GM12873 (cell line): ENCODE measurements at regions not wholly inside any gene's neighbourhood (a gene's known extent, or its start where the extent isn't known, plus 50 kb on each side); places are given as distances from the start of the nearest gene placed in this dataset.

ENCODE experiments used
- TF ChIP-seq, protein P1 (sequence below): IDR thresholded peaks from 2 replicates; pipeline ENCODE4 v1.5.1; 2012; ENCODE audit warnings: low read depth, mild to moderate bottlenecking, moderate library complexity, low read length, control low read depth; ENCODE audit not compliant: insufficient read depth; ENCODE audit errors: missing control alignments

GRCh38 chr3:80060664-80061063 lies 292.9 kb upstream of the ROBO1 start:
- TF ChIP-seq, protein P1, sequence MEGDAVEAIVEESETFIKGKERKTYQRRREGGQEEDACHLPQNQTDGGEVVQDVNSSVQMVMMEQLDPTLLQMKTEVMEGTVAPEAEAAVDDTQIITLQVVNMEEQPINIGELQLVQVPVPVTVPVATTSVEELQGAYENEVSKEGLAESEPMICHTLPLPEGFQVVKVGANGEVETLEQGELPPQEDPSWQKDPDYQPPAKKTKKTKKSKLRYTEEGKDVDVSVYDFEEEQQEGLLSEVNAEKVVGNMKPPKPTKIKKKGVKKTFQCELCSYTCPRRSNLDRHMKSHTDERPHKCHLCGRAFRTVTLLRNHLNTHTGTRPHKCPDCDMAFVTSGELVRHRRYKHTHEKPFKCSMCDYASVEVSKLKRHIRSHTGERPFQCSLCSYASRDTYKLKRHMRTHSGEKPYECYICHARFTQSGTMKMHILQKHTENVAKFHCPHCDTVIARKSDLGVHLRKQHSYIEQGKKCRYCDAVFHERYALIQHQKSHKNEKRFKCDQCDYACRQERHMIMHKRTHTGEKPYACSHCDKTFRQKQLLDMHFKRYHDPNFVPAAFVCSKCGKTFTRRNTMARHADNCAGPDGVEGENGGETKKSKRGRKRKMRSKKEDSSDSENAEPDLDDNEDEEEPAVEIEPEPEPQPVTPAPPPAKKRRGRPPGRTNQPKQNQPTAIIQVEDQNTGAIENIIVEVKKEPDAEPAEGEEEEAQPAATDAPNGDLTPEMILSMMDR = no peak

DNA sequence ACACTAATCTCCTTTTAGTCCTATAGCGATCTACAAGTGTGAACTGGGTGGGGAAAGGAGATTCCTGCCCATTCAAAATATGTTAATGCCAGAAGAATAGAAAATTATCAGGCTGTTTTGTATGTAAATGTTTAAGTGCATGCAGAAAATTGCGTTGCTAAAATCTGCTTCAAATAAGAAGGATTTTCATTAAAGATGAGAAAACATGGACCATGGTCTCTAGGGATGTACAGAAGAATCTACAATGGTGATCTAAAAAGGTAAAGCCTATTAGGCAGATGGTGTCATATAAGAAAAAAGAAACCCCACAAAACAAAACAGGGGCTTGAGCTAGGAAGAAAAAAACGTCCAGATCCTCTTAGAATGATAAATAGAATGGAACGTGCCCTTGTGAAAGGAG lies 287.5 kb upstream of the ROBO1 start:
- TF ChIP-seq, protein P1 = no peak

- TF ChIP-seq, protein P1 = no peak
Observed at GRCh38 chr3:80052271-80052670, 284.5 kb upstream of the ROBO1 start.

DNA sequence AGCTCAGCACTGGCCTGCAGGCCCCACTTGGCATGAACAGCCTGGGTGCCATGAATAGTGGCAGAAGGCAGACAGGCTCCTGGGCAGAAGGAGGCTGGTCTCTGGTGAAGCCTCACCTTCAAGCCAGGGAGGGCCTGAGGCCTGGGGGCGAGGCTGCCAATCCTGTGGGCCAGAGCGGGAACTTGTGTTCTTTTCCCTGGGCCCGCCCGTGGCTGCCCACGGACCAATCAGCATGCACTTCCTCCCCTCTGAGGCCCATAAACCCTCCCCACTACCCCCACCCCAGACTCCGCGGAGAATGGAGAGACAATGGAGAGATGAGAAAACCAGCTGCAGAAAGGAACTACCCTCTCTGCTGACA lies 283.8 kb upstream of the ROBO1 start:
- TF ChIP-seq, protein P1 = no peak

- TF ChIP-seq, protein P1 = no peak
Observed at GRCh38 chr3:80050826-80051601, 283.2 kb upstream of the ROBO1 start.

GRCh38 chr3:80043226-80043625 lies 275.4 kb upstream of the ROBO1 start:
- TF ChIP-seq, protein P1 = no peak

DNA sequence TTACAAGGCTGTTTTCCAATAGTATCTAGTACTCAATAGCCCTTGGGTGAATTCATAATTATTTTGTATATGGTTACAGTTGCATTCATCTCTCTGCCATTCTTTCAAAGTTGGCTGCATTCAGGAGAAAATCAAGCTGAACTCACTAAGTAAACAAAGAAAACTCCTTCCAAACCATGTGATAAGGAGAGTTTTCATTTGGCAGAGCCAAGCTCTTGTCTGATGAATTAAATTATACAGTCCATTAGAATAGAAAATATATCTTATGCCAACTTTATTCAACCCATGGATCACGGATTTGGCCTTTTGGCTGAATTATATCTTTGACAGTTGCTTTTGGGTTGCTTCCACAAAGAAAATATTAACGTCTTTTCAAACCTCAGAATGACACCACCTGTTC lies 272.3 kb upstream of the ROBO1 start:
- TF ChIP-seq, protein P1 = no peak

- TF ChIP-seq, protein P1 = no peak
Observed at GRCh38 chr3:80036176-80036575, 268.4 kb upstream of the ROBO1 start.
